GM12878 (cell line): ENCODE measurements at regions not wholly inside any gene's neighbourhood (a gene's known extent, or its start where the extent isn't known, plus 50 kb on each side); places are given as distances from the start of the nearest gene placed in this dataset.

Source experiments
- ATAC-seq: fragments of 200-7000 bp; cut with Tn5 transposase; 3 replicates; pipeline ENCODE4 v1.9.1; 2020; ENCODE audit warnings: mild to moderate bottlenecking, moderate library complexity
- BruUV-seq: library from RNA; stranded (reverse); fragments of 400-500 nt; replicated peaks from 2 replicates; lab custom pipeline; 2021; lab: Mats Ljungman, UMichigan
- CTCF ChIA-PET: fragments of 300-600 bp; sonication (Branson Sonifier 250); formaldehyde crosslinking; extraction: SDS; loops from one replicate; lab custom pipeline; 2021; ENCODE audit warnings: inconsistent platforms; lab: Yijun Ruan, JAX
- POLR2A ChIA-PET: fragments of 350-600 bp; formaldehyde crosslinking; extraction: SDS; loops from one replicate; lab custom pipeline; 2021; ENCODE audit warnings: inconsistent platforms; lab: Charles Lee
- RAD21 ChIA-PET: fragments of 300-600 bp; sonication (Branson Sonifier 250); formaldehyde crosslinking; loops from one replicate; lab custom pipeline; 2023; ENCODE audit warnings: antibody characterized with exemption; ENCODE audit not compliant: unreplicated experiment; lab: Charles Lee
- SMC1A ChIA-PET: fragments of 300-600 bp; sonication (Branson Sonifier 250); formaldehyde crosslinking; loops from one replicate; lab custom pipeline; 2023; ENCODE audit not compliant: unreplicated experiment, uncharacterized antibody; lab: Charles Lee
- DNase-seq: peaks from one replicate; pipeline ENCODE4 v3.0.0-alpha.2; 2011; ENCODE audit warnings: low read depth, low spot score
- FAIRE-seq: peaks from 3 replicates; lab custom pipeline; 2011; peaks lifted over from hg19 to GRCh38; lab: Jason Lieb, UNC
- H2AFZ ChIP-seq: 2 replicates; pipeline ENCODE4 v1.6.0; 2011; ENCODE audit warnings: low read depth, low read length, control low read depth; ENCODE audit not compliant: control insufficient read depth
- H3K27ac ChIP-seq: 2 replicates; pipeline ENCODE4 v1.5.1; 2011; ENCODE audit warnings: control low read depth; ENCODE audit not compliant: control insufficient read depth, insufficient read depth
- H3K27me3 ChIP-seq, 2 experiments: replicated peaks in 1 of 2; 2 replicates each; pipeline versions ENCODE4 v1.6.0 to v1.6.1; 2011; ENCODE audit warnings: low read length in 1 of 2; ENCODE audit not compliant: control insufficient read depth in 2 of 2, insufficient read depth in 2 of 2
- H3K36me3 ChIP-seq, 2 experiments: 2 replicates each; pipeline ENCODE4 v1.5.1; 2011; ENCODE audit warnings: low read length in 1 of 2; ENCODE audit not compliant: control insufficient read depth in 2 of 2, insufficient read depth in 2 of 2
- H3K4me1 ChIP-seq: 2 replicates; pipeline ENCODE4 v1.6.1; 2011; ENCODE audit warnings: mild to moderate bottlenecking, low read length, moderate library complexity, mixed read lengths; ENCODE audit not compliant: control insufficient read depth, insufficient read depth
- H3K4me2 ChIP-seq: 2 replicates; pipeline ENCODE4 v1.6.0; 2011; ENCODE audit warnings: control low read depth; ENCODE audit not compliant: control insufficient read depth, insufficient read depth
- H3K4me3 ChIP-seq: fragments of 200-600 bp; sonication (generic); 2 replicates; pipeline ENCODE4 v1.5.1; 2016
- H3K79me2 ChIP-seq: 2 replicates; pipeline ENCODE4 v1.6.0; 2011; ENCODE audit warnings: low read length; ENCODE audit not compliant: control insufficient read depth, insufficient read depth
- H3K9ac ChIP-seq: 2 replicates; pipeline ENCODE4 v1.8.0; 2011; ENCODE audit warnings: low read length, control low read depth, mixed read lengths; ENCODE audit not compliant: control insufficient read depth, insufficient read depth
- H3K9me3 ChIP-seq: replicated peaks from 3 replicates; pipeline ENCODE4 v1.5.1; 2011; ENCODE audit warnings: mild to moderate bottlenecking, low read length; ENCODE audit not compliant: control insufficient read depth, insufficient read depth
- H4K20me1 ChIP-seq: 2 replicates; pipeline ENCODE4 v1.6.0; 2011; ENCODE audit not compliant: control insufficient read depth, insufficient read depth
- BACH1 ChIP-seq: fragments of 450-650 bp; IDR thresholded peaks from 2 replicates; pipeline ENCODE4 v1.6.1; 2017; ENCODE audit warnings: mild to moderate bottlenecking, borderline replicate concordance
- E2F8 ChIP-seq: fragments of 450-650 bp; IDR thresholded peaks from 2 replicates; pipeline ENCODE4 v1.6.1; 2018; ENCODE audit warnings: mild to moderate bottlenecking, low read depth, moderate library complexity; ENCODE audit not compliant: partially characterized antibody
- FOXM1 ChIP-seq: IDR thresholded peaks from 2 replicates; pipeline ENCODE4 v1.6.1; 2012; ENCODE audit warnings: low read depth, mild to moderate bottlenecking, inconsistent platforms, low read length, moderate library complexity
- HCFC1 ChIP-seq: fragments of 150-350 bp; IDR thresholded peaks from 2 replicates; pipeline ENCODE4 v1.6.1; 2014; ENCODE audit warnings: low read length
- HDAC2 ChIP-seq: fragments of 200-600 bp; sonication (generic); IDR thresholded peaks from 2 replicates; pipeline ENCODE4 v1.6.1; 2017
- IRF5 ChIP-seq: fragments of 450-650 bp; IDR thresholded peaks from 2 replicates; pipeline ENCODE4 v1.6.1; 2017; ENCODE audit warnings: borderline replicate concordance
- KAT2A ChIP-seq: conservative IDR thresholded peaks from 2 replicates; pipeline ENCODE4 v1.6.1; 2011; ENCODE audit warnings: low read depth, low read length; ENCODE audit not compliant: control insufficient read depth
- NBN ChIP-seq: fragments of 450-650 bp; IDR thresholded peaks from 2 replicates; pipeline ENCODE4 v1.6.1; 2016
- NR2F1 ChIP-seq: fragments of 450-650 bp; conservative IDR thresholded peaks from 2 replicates; pipeline ENCODE4 v1.6.1; 2017; ENCODE audit warnings: mild to moderate bottlenecking
- SREBF2 ChIP-seq: IDR thresholded peaks from 2 replicates; pipeline ENCODE4 v1.6.1; 2012; ENCODE audit warnings: mild to moderate bottlenecking, low read length
- SUZ12 ChIP-seq: fragments of 200-600 bp; sonication (generic); IDR thresholded peaks from one replicate; pipeline ENCODE4 v1.6.1; 2018; ENCODE audit warnings: antibody characterized with exemption, mild to moderate bottlenecking; ENCODE audit not compliant: unreplicated experiment
- ZBED1 ChIP-seq: IDR thresholded peaks from 2 replicates; pipeline ENCODE4 v1.6.1; 2016; ENCODE audit warnings: borderline replicate concordance
- ZBTB11 ChIP-seq: fragments of 450-650 bp; formaldehyde crosslinking; IDR thresholded peaks from 2 replicates; pipeline ENCODE4 v1.5.0; 2022; ENCODE audit warnings: mild to moderate bottlenecking, missing genetic modification characterization
- ZNF217 ChIP-seq: fragments of 450-650 bp; IDR thresholded peaks from 2 replicates; pipeline ENCODE4 v1.6.1; 2017; ENCODE audit warnings: antibody characterized with exemption, mild to moderate bottlenecking
- in situ Hi-C: fragments of 300-500 bp; cut with MboI; formaldehyde crosslinking; loops from 9 replicates; pipeline ENCODE4 v1.14.3; 2018; ENCODE audit warnings: mixed read lengths
- intact Hi-C: fragments of 100-400 bp; cut with micrococcal nuclease; formaldehyde crosslinking; loops from one replicate; pipeline ENCODE4 v1.14.2; 2022; ENCODE audit not compliant: unreplicated experiment

GRCh38 chr2:104375206-104375605 lies 478.7 kb upstream of the POU3F3 start:
- ChIA-PET RAD21 (no interaction called here), POLR2A (no interaction called here), SMC1A (no interaction called here), CTCF (no interaction called here)
- Histone ChIP-seq H3K79me2 (no peaks in the 10 kb centered on the region), H4K20me1 (no peaks in the 10 kb centered on the region), H3K4me2 (no peak overlapping the region), H3K36me3 (no peaks in the 10 kb centered on the region), H3K9me3 (no peaks in the 10 kb centered on the region), H3K4me3 (no peak overlapping the region), H2AFZ (no peak overlapping the region), H3K9ac (no peak overlapping the region), H3K27me3 (no peaks in the 10 kb centered on the region), H3K27ac (no peak overlapping the region), H3K4me1 (no peaks in the 10 kb centered on the region)
- intact Hi-C loops = no loop called here
- in situ Hi-C loops = no loop called here
- BruUV-seq = no TSS peak
- FAIRE-seq (no peak), DNase-seq (no peak), ATAC-seq (no peak)
- TF ChIP-seq HDAC2 (no peak), BACH1 (no peak), ZNF217 (no peak), NR2F1 (no peak), SUZ12 (no peak), ZBTB11 (CRISPR knock-in tag) (no peak), E2F8 (no peak), HCFC1 (no peak), KAT2A (no peak), IRF5 (no peak), NBN (no peak), FOXM1 (no peak), ZBED1 (no peak), SREBF2 (no peak)
